ENCODE measurements at regions not wholly inside any gene's neighbourhood (a gene's known extent, or its start where the extent isn't known, plus 50 kb on each side); places are given as distances from the start of the nearest gene placed in this dataset.

DNA sequence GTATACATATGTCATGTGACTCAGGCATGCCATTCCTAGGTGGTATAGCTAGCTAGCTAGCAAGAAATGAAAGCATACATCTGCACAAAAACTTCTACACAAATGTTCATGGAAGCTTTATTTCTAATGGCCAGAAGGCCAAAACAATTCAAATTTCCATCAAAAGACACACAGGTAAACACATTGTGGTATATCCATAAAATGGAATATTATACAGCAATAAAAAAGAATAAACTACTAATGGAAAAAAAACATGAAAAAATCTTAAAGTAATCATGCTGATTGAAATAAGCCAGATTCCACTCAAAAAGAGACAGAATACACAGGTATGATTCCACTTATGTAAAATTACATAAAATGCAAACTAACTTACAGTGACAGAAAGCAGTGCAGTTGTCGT is 154.3 kb downstream of the MACC1 start:
- Histone ChIP-seq H3K79me2 (ENCODE audit: control insufficient read depth, insufficient read depth, low read length) (no peaks in the 10 kb centered on the region), H3K4me1 (ENCODE audit: control insufficient read depth, extremely low read depth, insufficient read depth, low read length) (no peaks in the 10 kb centered on the region), H3K27ac (ENCODE audit: insufficient read depth, low read length) (no peak overlapping the region), H3K9ac (ENCODE audit: insufficient read depth, low read length) (no peak overlapping the region), H3K27me3 (ENCODE audit: control insufficient read depth, insufficient read depth, low read length) (no peaks in the 10 kb centered on the region), H3K4me3 (replicated peaks in 1 of 4; ENCODE audit: control extremely low read depth in 1 of 4, insufficient read depth in 1 of 4, low read depth in 3 of 4, low read length in 4 of 4) (no peak overlapping the region), H4K20me1 (ENCODE audit: control insufficient read depth, extremely low read depth, insufficient read depth, low read length) (no peaks in the 10 kb centered on the region), H3K9me3 (ENCODE audit: control insufficient read depth, insufficient read depth, low read depth, low read length) (no peaks in the 10 kb centered on the region), H3K4me2 (ENCODE audit: extremely low read depth, insufficient read depth, low read length) (no peak overlapping the region), H2AFZ (ENCODE audit: low read length) (no peak overlapping the region), H3K36me3 (ENCODE audit: control insufficient read depth, insufficient read depth, low read length) (no peaks in the 10 kb centered on the region)
- TF ChIP-seq EZH2 (IDR thresholded peaks at IDR 0.05; ENCODE audit: low read length, missing control alignments), result no peak
- TF ChIP-seq, protein P1, sequence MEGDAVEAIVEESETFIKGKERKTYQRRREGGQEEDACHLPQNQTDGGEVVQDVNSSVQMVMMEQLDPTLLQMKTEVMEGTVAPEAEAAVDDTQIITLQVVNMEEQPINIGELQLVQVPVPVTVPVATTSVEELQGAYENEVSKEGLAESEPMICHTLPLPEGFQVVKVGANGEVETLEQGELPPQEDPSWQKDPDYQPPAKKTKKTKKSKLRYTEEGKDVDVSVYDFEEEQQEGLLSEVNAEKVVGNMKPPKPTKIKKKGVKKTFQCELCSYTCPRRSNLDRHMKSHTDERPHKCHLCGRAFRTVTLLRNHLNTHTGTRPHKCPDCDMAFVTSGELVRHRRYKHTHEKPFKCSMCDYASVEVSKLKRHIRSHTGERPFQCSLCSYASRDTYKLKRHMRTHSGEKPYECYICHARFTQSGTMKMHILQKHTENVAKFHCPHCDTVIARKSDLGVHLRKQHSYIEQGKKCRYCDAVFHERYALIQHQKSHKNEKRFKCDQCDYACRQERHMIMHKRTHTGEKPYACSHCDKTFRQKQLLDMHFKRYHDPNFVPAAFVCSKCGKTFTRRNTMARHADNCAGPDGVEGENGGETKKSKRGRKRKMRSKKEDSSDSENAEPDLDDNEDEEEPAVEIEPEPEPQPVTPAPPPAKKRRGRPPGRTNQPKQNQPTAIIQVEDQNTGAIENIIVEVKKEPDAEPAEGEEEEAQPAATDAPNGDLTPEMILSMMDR (conservative IDR thresholded peaks at IDR 0.05 in 1 of 2, IDR thresholded peaks at IDR 0.05 in 1 of 2; ENCODE audit: low read depth in 1 of 2, low read length in 2 of 2), result no peak
- DNase-seq (ENCODE audit: low read depth in 2 of 2), result no peak

DNA sequence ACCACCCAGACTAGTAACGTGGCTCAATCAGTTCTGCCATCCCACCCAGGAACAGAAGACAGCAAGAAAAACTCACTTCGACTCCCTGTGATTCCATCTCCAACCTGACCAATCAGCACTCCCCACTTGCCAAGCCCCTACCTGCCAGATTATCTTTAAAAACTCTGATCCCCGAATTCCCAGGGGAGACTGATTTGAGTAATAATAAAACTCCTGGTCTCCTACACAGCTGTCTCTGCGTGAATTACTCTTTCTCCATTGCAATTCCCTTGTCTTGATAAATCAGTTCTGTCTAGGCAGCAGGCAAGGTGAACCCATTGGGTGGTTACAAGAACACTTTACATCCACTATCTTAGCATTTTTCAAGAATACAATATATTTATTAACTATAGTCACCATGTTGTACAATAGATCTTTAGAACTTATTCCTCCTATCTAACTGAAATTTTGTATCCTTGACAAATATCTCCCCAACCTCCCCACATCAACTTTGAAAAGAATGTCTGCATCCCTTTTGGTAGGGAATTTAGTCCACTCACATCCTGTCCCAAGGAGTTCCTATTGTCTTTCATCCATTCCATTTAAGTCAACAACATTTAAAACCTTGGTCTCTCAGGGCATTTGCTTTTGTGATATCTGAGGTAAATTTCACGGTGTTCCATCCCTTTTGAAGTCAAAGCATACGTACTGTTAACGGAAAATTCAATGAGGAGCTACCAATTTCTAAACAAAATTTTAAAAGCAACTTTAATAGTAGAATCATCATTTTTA is 163.7 kb downstream of the MACC1 start:
- DNase-seq (ENCODE audit: low read depth in 2 of 2), result no peak
- Histone ChIP-seq H3K4me3 (replicated peaks in 1 of 4; ENCODE audit: control extremely low read depth in 1 of 4, insufficient read depth in 1 of 4, low read depth in 3 of 4, low read length in 4 of 4) (no peak overlapping the region), H3K36me3 (ENCODE audit: control insufficient read depth, insufficient read depth, low read length) (no peaks in the 10 kb centered on the region), H2AFZ (ENCODE audit: low read length) (no peak overlapping the region), H3K4me1 (ENCODE audit: control insufficient read depth, extremely low read depth, insufficient read depth, low read length) (no peaks in the 10 kb centered on the region), H3K4me2 (ENCODE audit: extremely low read depth, insufficient read depth, low read length) (no peak overlapping the region), H3K9me3 (ENCODE audit: control insufficient read depth, insufficient read depth, low read depth, low read length) (no peaks in the 10 kb centered on the region), H3K27ac (ENCODE audit: insufficient read depth, low read length) (no peak overlapping the region), H3K27me3 (ENCODE audit: control insufficient read depth, insufficient read depth, low read length) (no peaks in the 10 kb centered on the region), H3K79me2 (ENCODE audit: control insufficient read depth, insufficient read depth, low read length) (no peaks in the 10 kb centered on the region), H4K20me1 (ENCODE audit: control insufficient read depth, extremely low read depth, insufficient read depth, low read length) (no peaks in the 10 kb centered on the region), H3K9ac (ENCODE audit: insufficient read depth, low read length) (no peak overlapping the region)
- TF ChIP-seq, protein P1 (conservative IDR thresholded peaks at IDR 0.05 in 1 of 2, IDR thresholded peaks at IDR 0.05 in 1 of 2; ENCODE audit: low read depth in 1 of 2, low read length in 2 of 2), result no peak
- no peak for TF ChIP-seq EZH2 (IDR thresholded peaks at IDR 0.05; ENCODE audit: low read length, missing control alignments)

DNA sequence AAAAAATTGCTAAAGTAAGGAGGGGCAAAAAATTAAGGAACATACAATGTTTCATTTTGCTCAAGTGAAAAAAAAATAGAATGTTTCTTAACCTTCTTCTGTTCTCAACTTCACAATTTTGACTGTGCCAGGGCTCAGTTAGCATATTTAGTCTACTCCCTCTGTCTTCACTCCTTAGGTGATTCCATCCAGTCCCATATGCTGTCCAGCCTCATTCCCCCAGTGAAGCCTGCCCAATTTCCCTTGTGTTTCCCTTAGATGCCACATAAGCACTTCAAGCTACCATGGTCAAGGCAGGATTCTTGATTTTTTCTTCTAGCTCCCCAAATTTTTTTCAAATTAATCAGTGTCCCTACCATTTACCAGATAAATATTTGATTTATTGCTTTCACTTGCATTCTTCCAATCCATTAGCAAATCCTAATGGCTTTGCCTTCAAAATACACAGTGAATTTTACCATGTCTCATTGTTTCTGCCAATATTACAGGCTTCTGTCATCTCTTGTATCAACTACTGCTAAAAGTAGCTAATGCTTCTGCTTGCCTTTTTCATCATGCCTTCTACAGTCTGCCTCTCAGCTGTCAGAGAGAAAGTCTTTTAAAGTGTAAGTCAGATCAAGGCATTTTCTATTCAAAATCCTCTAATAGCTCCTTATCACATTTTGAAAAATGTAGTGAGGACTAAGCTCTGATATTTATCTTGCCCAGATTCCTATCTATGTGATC is 166.8 kb downstream of the MACC1 start:
- no peaks in the 10 kb centered on the region for H3K4me1 ChIP-seq (ENCODE audit: control insufficient read depth, extremely low read depth, insufficient read depth, low read length)
- no peak overlapping the region for H3K27ac ChIP-seq (ENCODE audit: insufficient read depth, low read length)
- no peak overlapping the region for H3K4me3 ChIP-seq (replicated peaks in 1 of 4; ENCODE audit: control extremely low read depth in 1 of 4, insufficient read depth in 1 of 4, low read depth in 3 of 4, low read length in 4 of 4)
- H3K9ac ChIP-seq (ENCODE audit: insufficient read depth, low read length), result no peak overlapping the region
- no peaks in the 10 kb centered on the region for H4K20me1 ChIP-seq (ENCODE audit: control insufficient read depth, extremely low read depth, insufficient read depth, low read length)
- no peak overlapping the region for H2AFZ ChIP-seq (ENCODE audit: low read length)
- H3K79me2 ChIP-seq (ENCODE audit: control insufficient read depth, insufficient read depth, low read length), result no peaks in the 10 kb centered on the region
- H3K4me2 ChIP-seq (ENCODE audit: extremely low read depth, insufficient read depth, low read length), result no peak overlapping the region
- H3K9me3 ChIP-seq (ENCODE audit: control insufficient read depth, insufficient read depth, low read depth, low read length), result no peaks in the 10 kb centered on the region
- no peak for DNase-seq (ENCODE audit: low read depth in 2 of 2)
- no peaks in the 10 kb centered on the region for H3K27me3 ChIP-seq (ENCODE audit: control insufficient read depth, insufficient read depth, low read length)
- TF ChIP-seq EZH2 (IDR thresholded peaks at IDR 0.05; ENCODE audit: low read length, missing control alignments), result no peak
- TF ChIP-seq, protein P1 (conservative IDR thresholded peaks at IDR 0.05 in 1 of 2, IDR thresholded peaks at IDR 0.05 in 1 of 2; ENCODE audit: low read depth in 1 of 2, low read length in 2 of 2), result no peak
- H3K36me3 ChIP-seq (ENCODE audit: control insufficient read depth, insufficient read depth, low read length), result no peaks in the 10 kb centered on the region
